H9 (cell line): ENCODE measurements at regions not wholly inside any gene's neighbourhood (a gene's known extent, or its start where the extent isn't known, plus 50 kb on each side); places are given as distances from the start of the nearest gene placed in this dataset.

Experiments
- DNase-seq: peaks from one replicate; pipeline ENCODE4 v3.0.0-alpha.2; 2017
- H2AFZ ChIP-seq: one replicate; pipeline ENCODE4 v1.6.1; 2013; ENCODE audit warnings: mild to moderate bottlenecking, low read length, control low read depth, moderate library complexity
- H2AK5ac ChIP-seq: 2 replicates; pipeline ENCODE4 v1.6.1; 2013; ENCODE audit warnings: low read length, control low read depth, mixed read lengths; ENCODE audit not compliant: insufficient read length
- H2BK120ac ChIP-seq: one replicate; pipeline ENCODE4 v1.6.1; 2013; ENCODE audit warnings: low read depth, mild to moderate bottlenecking, low read length, control low read depth, inconsistent platforms; ENCODE audit not compliant: poor library complexity, severe bottlenecking
- H2BK12ac ChIP-seq: 2 replicates; pipeline ENCODE4 v1.6.1; 2013; ENCODE audit warnings: low read length, control low read depth, mixed read lengths, low read depth; ENCODE audit not compliant: insufficient read length
- H2BK15ac ChIP-seq: 2 replicates; pipeline ENCODE4 v1.6.1; 2013; ENCODE audit warnings: low read depth, low read length, control low read depth
- H2BK20ac ChIP-seq: one replicate; pipeline ENCODE4 v1.6.1; 2013; ENCODE audit warnings: low read depth, mild to moderate bottlenecking, low read length, control low read depth, inconsistent platforms; ENCODE audit not compliant: poor library complexity, severe bottlenecking
- H2BK5ac ChIP-seq: 2 replicates; pipeline ENCODE4 v1.6.1; 2013; ENCODE audit warnings: low read length, control low read depth, mixed read lengths; ENCODE audit not compliant: insufficient read length
- H3K14ac ChIP-seq: 2 replicates; pipeline ENCODE4 v1.6.1; 2013; ENCODE audit warnings: low read length, control low read depth; ENCODE audit not compliant: insufficient read depth
- H3K18ac ChIP-seq: 2 replicates; pipeline ENCODE4 v1.6.1; 2013; ENCODE audit warnings: low read depth, mild to moderate bottlenecking, mixed read lengths, low read length, control low read depth; ENCODE audit not compliant: insufficient read length
- H3K23ac ChIP-seq: 2 replicates; pipeline ENCODE4 v1.6.1; 2013; ENCODE audit warnings: low read length, control low read depth, mixed read lengths, low read depth; ENCODE audit not compliant: insufficient read length
- H3K23me2 ChIP-seq: 2 replicates; pipeline ENCODE4 v1.6.1; 2013; ENCODE audit warnings: low read depth, mild to moderate bottlenecking, mixed read lengths, low read length, control low read depth; ENCODE audit not compliant: insufficient read length, poor library complexity, severe bottlenecking
- H3K27ac ChIP-seq: 2 replicates; pipeline ENCODE4 v1.5.1; 2013; ENCODE audit warnings: low read length, control low read depth, mixed read lengths, low read depth; ENCODE audit not compliant: insufficient read length
- H3K27me3 ChIP-seq: 2 replicates; pipeline ENCODE4 v1.6.1; 2013; ENCODE audit warnings: low read length, control low read depth, inconsistent platforms; ENCODE audit not compliant: insufficient read depth
- H3K4ac ChIP-seq: 2 replicates; pipeline ENCODE4 v1.6.1; 2013; ENCODE audit warnings: low read depth, mild to moderate bottlenecking, control low read depth, inconsistent platforms, low read length, moderate library complexity
- H3K4me1 ChIP-seq: 2 replicates; pipeline ENCODE4 v1.6.1; 2013; ENCODE audit warnings: low read length, control low read depth, inconsistent platforms; ENCODE audit not compliant: insufficient read depth
- H3K4me2 ChIP-seq: 2 replicates; pipeline ENCODE4 v1.6.1; 2013; ENCODE audit warnings: low read length, control low read depth, mixed read lengths; ENCODE audit not compliant: insufficient read length, insufficient read depth
- H3K56ac ChIP-seq: 2 replicates; pipeline ENCODE4 v1.6.1; 2013; ENCODE audit warnings: low read depth, mild to moderate bottlenecking, mixed read lengths, low read length, control low read depth; ENCODE audit not compliant: insufficient read length
- H3K79me1 ChIP-seq: 2 replicates; pipeline ENCODE4 v1.6.1; 2013; ENCODE audit warnings: low read depth, mild to moderate bottlenecking, moderate library complexity, low read length, control low read depth, inconsistent platforms; ENCODE audit not compliant: insufficient read depth, poor library complexity, severe bottlenecking
- H3K79me2 ChIP-seq: 2 replicates; pipeline ENCODE4 v1.6.1; 2013; ENCODE audit warnings: low read length, control low read depth, inconsistent platforms; ENCODE audit not compliant: insufficient read depth
- H3K9ac ChIP-seq: 2 replicates; pipeline ENCODE4 v1.6.1; 2013; ENCODE audit warnings: low read length, control low read depth, mixed read lengths; ENCODE audit not compliant: insufficient read length; ENCODE audit errors: extremely low read depth
- H3K9me3 ChIP-seq: one replicate; pipeline ENCODE4 v1.6.1; 2013; ENCODE audit warnings: low read depth, low read length, inconsistent platforms; ENCODE audit not compliant: control insufficient read depth
- H3T11ph ChIP-seq: one replicate; pipeline ENCODE4 v1.6.1; 2013; ENCODE audit warnings: mild to moderate bottlenecking, low read length, control low read depth, inconsistent platforms
- H4K20me1 ChIP-seq: one replicate; pipeline ENCODE4 v1.6.1; 2013; ENCODE audit not compliant: control insufficient read depth, insufficient read length, insufficient read depth
- H4K5ac ChIP-seq: 2 replicates; pipeline ENCODE4 v1.6.1; 2013; ENCODE audit warnings: low read depth, mild to moderate bottlenecking, mixed read lengths, low read length, control low read depth; ENCODE audit not compliant: insufficient read length
- H4K8ac ChIP-seq: replicated peaks from 2 replicates; pipeline ENCODE4 v1.6.1; 2013; ENCODE audit warnings: low read length, control low read depth, mixed read lengths, low read depth; ENCODE audit not compliant: insufficient read length
- H4K91ac ChIP-seq: 2 replicates; pipeline ENCODE4 v1.6.1; 2013; ENCODE audit warnings: low read depth, mild to moderate bottlenecking, moderate library complexity, mixed read lengths, low read length, control low read depth; ENCODE audit not compliant: insufficient read length
- H3K27ac Mint-ChIP-seq, 3 experiments: 2 replicates in 2 of 3; 3 replicates in 1 of 3; pipeline ENCODE4 v1.8.0; 2020 to 2021; ENCODE audit warnings: mixed read lengths in 3 of 3, mild to moderate bottlenecking in 1 of 3, moderate library complexity in 1 of 3
- H3K27me3 Mint-ChIP-seq: 2 replicates; pipeline ENCODE4 v1.8.0; 2021; ENCODE audit warnings: low read depth, mild to moderate bottlenecking, moderate library complexity, mixed read lengths
- H3K36me3 Mint-ChIP-seq, 3 experiments: 2 replicates in 2 of 3; 3 replicates in 1 of 3; pipeline ENCODE4 v1.8.0; 2020 to 2021; ENCODE audit warnings: low read depth in 3 of 3, mixed read lengths in 3 of 3; ENCODE audit not compliant: insufficient read depth in 1 of 3
- H3K4me1 Mint-ChIP-seq, 2 experiments: 2 replicates each; pipeline ENCODE4 v1.8.0; 2020; ENCODE audit warnings: mixed read lengths in 2 of 2
- H3K4me3 Mint-ChIP-seq, 2 experiments: 2 replicates in 1 of 2; 3 replicates in 1 of 2; pipeline ENCODE4 v1.8.0; 2020 to 2021; ENCODE audit warnings: mild to moderate bottlenecking in 2 of 2, mixed read lengths in 2 of 2, moderate library complexity in 1 of 2
- H3K9me3 Mint-ChIP-seq, 2 experiments: 2 replicates in 1 of 2; 3 replicates in 1 of 2; pipeline ENCODE4 v1.8.0; 2020; ENCODE audit warnings: mild to moderate bottlenecking in 2 of 2, mixed read lengths in 2 of 2, moderate library complexity in 1 of 2
- CTCF ChIP-seq: fragments of 200-600 bp; sonication (generic); conservative IDR thresholded peaks from 3 replicates; pipeline ENCODE4 v1.8.0; 2021; ENCODE audit warnings: antibody characterized with exemption, mild to moderate bottlenecking
- WGBS: extraction: QIAGEN DNeasy Blood & Tissue Kit; methylation state at CpG from one replicate; pipeline ENCODE4 v1.1.7; 2013; ENCODE audit warnings: missing lambda C conversion rate, low lambda C conversion rate, mixed read lengths; ENCODE audit not compliant: insufficient read length; ENCODE audit errors: extremely low coverage; 5-methylcytosine and 5-hydroxymethylcytosine counted together

GRCh38 chr6:34633256-34633655 is 63.3 kb downstream of the ILRUN start:
- H2BK12ac ChIP-seq, result no peak overlapping the region
- H2BK120ac ChIP-seq, result no peak overlapping the region
- no peak overlapping the region for H4K8ac ChIP-seq
- H2BK20ac ChIP-seq, result no peak overlapping the region
- H2BK5ac ChIP-seq, result no peak overlapping the region
- H2BK15ac ChIP-seq, result no peak overlapping the region
- H3K27me3 ChIP-seq, result no peaks in the 10 kb centered on the region
- no peaks in the 10 kb centered on the region for H4K20me1 ChIP-seq
- no CpG with 5 or more reads among the region's 2 CpGs for WGBS
- no peaks in the 10 kb centered on the region for H3K79me2 ChIP-seq
- no peak overlapping the region for H3K4me2 ChIP-seq
- peaks cover 2 to 12% (median 3%) of the 10 kb centered on the region in 3 experiments; a peak in 5 of 7 replicates for H3K36me3 Mint-ChIP-seq
- no peak overlapping the region for H2AK5ac ChIP-seq
- no peak overlapping the region for H3K27ac ChIP-seq
- no peaks in the 10 kb centered on the region for H3K4me1 Mint-ChIP-seq
- H3K27ac Mint-ChIP-seq, result no peak overlapping the region
- no peak overlapping the region for H3K56ac ChIP-seq
- no peak overlapping the region for H2AFZ ChIP-seq
- no peaks in the 10 kb centered on the region for H3K27me3 Mint-ChIP-seq
- H3K4me3 Mint-ChIP-seq, result no peak overlapping the region
- TF ChIP-seq CTCF, result no peak
- H3K79me1 ChIP-seq, result no peaks in the 10 kb centered on the region
- no peak overlapping the region for H3K4ac ChIP-seq
- H3K23me2 ChIP-seq, result no peaks in the 10 kb centered on the region
- no peak overlapping the region for H3T11ph ChIP-seq
- H4K91ac ChIP-seq, result no peak overlapping the region
- H3K9me3 ChIP-seq, result no peaks in the 10 kb centered on the region
- no peak overlapping the region for H3K14ac ChIP-seq
- no peak for DNase-seq
- no peak overlapping the region for H3K18ac ChIP-seq
- no peaks in the 10 kb centered on the region for H3K9me3 Mint-ChIP-seq
- no peak overlapping the region for H3K23ac ChIP-seq
- H3K9ac ChIP-seq, result no peak overlapping the region
- no peaks in the 10 kb centered on the region for H3K4me1 ChIP-seq
- H4K5ac ChIP-seq, result no peak overlapping the region
